Esophagus squamous epithelium (tissue), 4 donors: ENCODE measurements at regions not wholly inside any gene's neighbourhood (a gene's known extent, or its start where the extent isn't known, plus 50 kb on each side); places are given as distances from the start of the nearest gene placed in this dataset.
"Not testable (repeated sequence)": the region's sequence is repeated elsewhere in the genome, so short reads cannot be mapped to it uniquely, and the experiment has no call there.

Experiments
- POLR2A ChIP-seq, 4 donors: fragments of 450-650 bp; IDR thresholded peaks; one replicate each; pipeline ENCODE4 v1.6.1; 2017; ENCODE audit warnings: antibody characterized with exemption in 4 of 4, mild to moderate bottlenecking in 4 of 4, moderate library complexity in 3 of 4
- TF ChIP-seq, protein P1 (sequence below), 6 experiments: fragments of 450-650 bp in 4 of 6; fragments of 200-600 bp in 2 of 6; sonication (generic) in 2 of 6; IDR thresholded peaks; one replicate each; pipeline ENCODE4 v1.5.1; 2016 to 2019; ENCODE audit warnings: antibody characterized with exemption in 6 of 6, mild to moderate bottlenecking in 4 of 6, moderate library complexity in 4 of 6

GRCh38 chr5:34190466-34190865, 147.5 kb upstream of the C1QTNF3 start:
- TF ChIP-seq, protein P1, sequence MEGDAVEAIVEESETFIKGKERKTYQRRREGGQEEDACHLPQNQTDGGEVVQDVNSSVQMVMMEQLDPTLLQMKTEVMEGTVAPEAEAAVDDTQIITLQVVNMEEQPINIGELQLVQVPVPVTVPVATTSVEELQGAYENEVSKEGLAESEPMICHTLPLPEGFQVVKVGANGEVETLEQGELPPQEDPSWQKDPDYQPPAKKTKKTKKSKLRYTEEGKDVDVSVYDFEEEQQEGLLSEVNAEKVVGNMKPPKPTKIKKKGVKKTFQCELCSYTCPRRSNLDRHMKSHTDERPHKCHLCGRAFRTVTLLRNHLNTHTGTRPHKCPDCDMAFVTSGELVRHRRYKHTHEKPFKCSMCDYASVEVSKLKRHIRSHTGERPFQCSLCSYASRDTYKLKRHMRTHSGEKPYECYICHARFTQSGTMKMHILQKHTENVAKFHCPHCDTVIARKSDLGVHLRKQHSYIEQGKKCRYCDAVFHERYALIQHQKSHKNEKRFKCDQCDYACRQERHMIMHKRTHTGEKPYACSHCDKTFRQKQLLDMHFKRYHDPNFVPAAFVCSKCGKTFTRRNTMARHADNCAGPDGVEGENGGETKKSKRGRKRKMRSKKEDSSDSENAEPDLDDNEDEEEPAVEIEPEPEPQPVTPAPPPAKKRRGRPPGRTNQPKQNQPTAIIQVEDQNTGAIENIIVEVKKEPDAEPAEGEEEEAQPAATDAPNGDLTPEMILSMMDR (IDR thresholded peaks at IDR 0.05): not testable (repeated sequence)
- not testable (repeated sequence) for TF ChIP-seq POLR2A (IDR thresholded peaks at IDR 0.05)
